H1 (cell line): ENCODE measurements at regions not wholly inside any gene's neighbourhood (a gene's known extent, or its start where the extent isn't known, plus 50 kb on each side); places are given as distances from the start of the nearest gene placed in this dataset.

Experiments
- EZH2 ChIP-seq: fragments of 200-600 bp; sonication (generic); IDR thresholded peaks from 2 replicates; pipeline ENCODE4 v1.7.1; 2012; ENCODE audit warnings: low read depth, mild to moderate bottlenecking, moderate library complexity, low read length, inconsistent platforms; ENCODE audit not compliant: severe bottlenecking
- RAD21 ChIP-seq, 2 experiments: IDR thresholded peaks in 1 of 2; conservative IDR thresholded peaks in 1 of 2; 2 replicates each; pipeline ENCODE4 v1.6.1; 2011; ENCODE audit warnings: low read depth in 2 of 2, low read length in 2 of 2, improper control_type of control experiment in 1 of 2, inconsistent platforms in 1 of 2, mild to moderate bottlenecking in 1 of 2, moderate library complexity in 1 of 2
- RXRA ChIP-seq: IDR thresholded peaks from 2 replicates; pipeline ENCODE4 v1.6.1; 2011; ENCODE audit warnings: low read depth, mild to moderate bottlenecking, low read length, moderate library complexity; ENCODE audit not compliant: insufficient read depth
- TEAD4 ChIP-seq: IDR thresholded peaks from 2 replicates; pipeline ENCODE4 v1.6.1; 2012; ENCODE audit warnings: low read depth, low read length, inconsistent platforms, mixed read lengths

- TF ChIP-seq EZH2 (no peak), RAD21 (IDR thresholded peaks at IDR 0.05 in 1 of 2, conservative IDR thresholded peaks at IDR 0.05 in 1 of 2; ENCODE audit: low read depth in 2 of 2, low read length in 2 of 2) (no peak), TEAD4 (no peak), RXRA (no peak)
These were observed 73.1 kb upstream of the MBNL3 start for GRCh38 chrX:132561974-132562373.
